ENCODE measurements at regions not wholly inside any gene's neighbourhood (a gene's known extent, or its start where the extent isn't known, plus 50 kb on each side); places are given as distances from the start of the nearest gene placed in this dataset.

DNA sequence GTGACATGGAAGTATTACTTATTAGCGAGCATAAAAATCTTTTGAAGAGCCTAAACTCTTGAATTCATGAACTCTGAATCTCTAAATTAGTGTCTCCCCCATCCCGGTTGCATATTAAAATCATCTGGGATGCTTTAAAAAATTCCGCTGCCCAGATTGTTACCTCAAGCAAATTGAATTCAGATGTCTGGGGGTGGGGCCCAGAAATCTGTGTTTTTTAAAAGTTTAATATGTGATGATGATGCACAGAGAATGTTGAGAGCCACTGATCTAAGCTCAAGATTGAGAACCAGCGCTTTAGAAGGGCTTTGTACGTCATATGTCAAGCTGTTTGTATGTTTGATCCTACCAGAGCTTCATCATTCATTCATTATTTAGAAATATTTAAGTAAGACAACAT is 446.8 kb downstream of the NUF2 start:
- Histone ChIP-seq H3K27me3 (ENCODE audit: insufficient read depth, low read length) (no peaks in the 10 kb centered on the region), H3K9me3 (ENCODE audit: insufficient read depth, low read depth, low read length) (no peaks in the 10 kb centered on the region), H3K36me3 (ENCODE audit: insufficient read depth, low read depth, low read length) (no peaks in the 10 kb centered on the region), H3K4me1 (ENCODE audit: insufficient read depth, low read length) (no peaks in the 10 kb centered on the region), H3K4me3 (ENCODE audit: low read length) (no peak overlapping the region), H3K9ac (ENCODE audit: low read depth, low read length) (no peak overlapping the region), H3K27ac (ENCODE audit: low read length) (no peak overlapping the region)

DNA sequence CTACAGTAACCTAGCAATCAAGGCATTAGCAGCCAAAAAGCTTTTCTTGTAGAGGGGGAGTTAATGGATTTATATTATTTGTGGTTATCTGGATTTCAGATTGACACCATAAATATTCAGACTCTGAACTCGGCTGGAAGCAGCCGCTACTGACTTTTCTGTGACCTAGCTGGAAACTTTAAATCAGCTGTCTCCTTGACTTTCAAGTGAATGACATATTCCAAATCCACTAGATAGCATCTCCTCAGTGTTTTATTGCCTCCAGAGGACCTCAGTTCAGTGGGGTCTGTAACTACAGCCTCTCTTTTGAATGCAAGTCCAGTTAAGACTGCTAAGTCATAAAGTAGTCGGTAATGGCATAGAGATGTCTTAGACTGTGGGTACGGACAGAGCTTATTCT is 448.5 kb downstream of the NUF2 start:
- Histone ChIP-seq H3K27me3 (ENCODE audit: insufficient read depth, low read length) (no peaks in the 10 kb centered on the region), H3K4me3 (ENCODE audit: low read length) (no peak overlapping the region), H3K36me3 (ENCODE audit: insufficient read depth, low read depth, low read length) (no peaks in the 10 kb centered on the region), H3K9me3 (ENCODE audit: insufficient read depth, low read depth, low read length) (no peaks in the 10 kb centered on the region), H3K4me1 (ENCODE audit: insufficient read depth, low read length) (no peaks in the 10 kb centered on the region), H3K9ac (ENCODE audit: low read depth, low read length) (no peak overlapping the region), H3K27ac (ENCODE audit: low read length) (no peak overlapping the region)

DNA sequence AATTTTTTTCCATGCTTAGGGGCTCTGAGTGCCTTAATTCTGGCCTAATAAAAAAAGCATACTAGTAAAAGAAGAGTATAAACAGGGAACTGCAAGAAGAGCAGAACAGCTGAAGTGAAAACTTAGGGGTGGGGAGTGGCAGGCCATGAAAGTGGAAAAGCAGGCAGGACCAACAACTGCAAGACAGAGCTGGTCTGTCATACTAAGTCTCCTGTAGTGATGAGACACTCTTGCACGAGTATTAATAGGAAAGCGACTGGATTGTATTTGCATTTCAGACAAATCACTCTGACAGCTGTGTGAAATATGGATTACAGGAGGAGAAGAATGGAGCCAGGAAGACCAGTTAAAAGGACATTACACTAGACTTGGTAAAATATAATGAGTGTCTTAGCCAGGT is 449.9 kb downstream of the NUF2 start:
- Histone ChIP-seq H3K27me3 (ENCODE audit: insufficient read depth, low read length) (no peaks in the 10 kb centered on the region), H3K4me1 (ENCODE audit: insufficient read depth, low read length) (no peaks in the 10 kb centered on the region), H3K27ac (ENCODE audit: low read length) (no peak overlapping the region), H3K9me3 (ENCODE audit: insufficient read depth, low read depth, low read length) (no peaks in the 10 kb centered on the region), H3K9ac (ENCODE audit: low read depth, low read length) (no peak overlapping the region), H3K4me3 (ENCODE audit: low read length) (no peak overlapping the region), H3K36me3 (ENCODE audit: insufficient read depth, low read depth, low read length) (no peaks in the 10 kb centered on the region)

DNA sequence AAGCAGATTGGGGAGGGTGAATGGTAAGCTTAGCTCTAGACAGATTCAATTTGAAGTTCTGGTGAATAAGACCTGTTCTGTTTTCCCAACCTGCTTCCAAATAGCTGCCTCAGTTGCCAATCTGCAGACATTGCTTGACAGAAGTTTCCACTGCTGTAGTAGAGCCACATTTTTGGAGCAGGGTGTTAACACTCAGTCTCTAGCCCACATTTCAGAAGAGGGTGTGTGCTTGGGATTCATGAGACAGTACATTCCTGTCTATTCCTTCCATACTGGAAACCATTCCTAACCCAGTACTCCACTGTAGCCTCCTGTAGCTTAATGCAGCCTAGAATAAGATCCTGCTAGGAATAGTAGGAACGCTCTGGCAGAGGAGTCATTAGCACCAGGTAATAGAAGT is 450.5 kb downstream of the NUF2 start:
- Histone ChIP-seq H3K4me1 (ENCODE audit: insufficient read depth, low read length) (no peaks in the 10 kb centered on the region), H3K9me3 (ENCODE audit: insufficient read depth, low read depth, low read length) (no peaks in the 10 kb centered on the region), H3K4me3 (ENCODE audit: low read length) (no peak overlapping the region), H3K27me3 (ENCODE audit: insufficient read depth, low read length) (no peaks in the 10 kb centered on the region), H3K27ac (ENCODE audit: low read length) (no peak overlapping the region), H3K9ac (ENCODE audit: low read depth, low read length) (no peak overlapping the region), H3K36me3 (ENCODE audit: insufficient read depth, low read depth, low read length) (no peaks in the 10 kb centered on the region)

DNA sequence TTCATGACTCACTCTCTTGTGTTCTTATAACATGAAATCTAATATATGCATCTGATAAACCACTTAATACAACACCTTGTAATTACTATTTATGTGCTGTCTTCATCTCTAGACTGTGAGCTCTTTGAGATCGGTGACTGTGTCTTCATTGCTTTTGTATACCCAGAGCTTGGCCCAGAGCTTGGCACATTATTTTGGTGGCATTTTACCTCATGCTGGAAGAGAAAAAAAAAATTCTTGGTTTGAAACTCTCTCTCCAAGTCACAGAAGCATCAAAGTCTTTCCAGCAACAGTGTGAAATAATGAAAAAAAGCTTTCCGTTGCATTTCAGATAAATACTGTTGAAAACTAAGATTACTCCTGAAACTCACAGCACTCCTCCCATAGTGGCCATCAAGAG is 451.6 kb downstream of the NUF2 start:
- Histone ChIP-seq H3K9ac (ENCODE audit: low read depth, low read length) (no peak overlapping the region), H3K9me3 (ENCODE audit: insufficient read depth, low read depth, low read length) (no peaks in the 10 kb centered on the region), H3K4me1 (ENCODE audit: insufficient read depth, low read length) (no peaks in the 10 kb centered on the region), H3K27me3 (ENCODE audit: insufficient read depth, low read length) (no peaks in the 10 kb centered on the region), H3K27ac (ENCODE audit: low read length) (no peak overlapping the region), H3K36me3 (ENCODE audit: insufficient read depth, low read depth, low read length) (no peaks in the 10 kb centered on the region), H3K4me3 (ENCODE audit: low read length) (no peak overlapping the region)

DNA sequence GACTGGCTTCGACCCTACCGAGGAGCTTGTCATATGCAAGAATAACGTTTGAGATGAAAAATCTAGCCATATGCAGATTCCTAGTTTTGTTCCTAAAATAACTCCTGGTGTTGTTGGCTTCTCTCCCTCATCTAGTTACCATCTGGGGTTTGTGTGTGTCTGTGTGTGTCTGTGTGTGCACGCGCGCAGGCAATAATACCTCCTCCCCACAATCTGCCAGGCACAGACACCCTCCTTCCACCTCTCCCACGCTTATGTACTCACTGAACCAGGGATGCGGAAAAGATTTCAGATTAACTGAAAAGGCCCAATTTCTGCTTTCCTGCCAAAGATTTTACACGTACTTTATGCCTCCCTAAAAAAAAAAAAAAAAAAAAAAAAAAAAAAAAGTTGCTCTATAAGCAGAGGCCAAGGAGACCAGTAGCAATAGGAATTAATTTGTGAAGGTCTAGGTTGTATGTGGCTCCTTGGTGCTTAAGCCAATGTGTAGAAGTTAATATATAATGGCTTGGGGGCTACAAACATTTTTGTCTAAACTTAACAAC is 452.7 kb downstream of the NUF2 start:
- Histone ChIP-seq H3K9ac (ENCODE audit: low read depth, low read length) (no peak overlapping the region), H3K4me1 (ENCODE audit: insufficient read depth, low read length) (no peaks in the 10 kb centered on the region), H3K27me3 (ENCODE audit: insufficient read depth, low read length) (no peaks in the 10 kb centered on the region), H3K27ac (ENCODE audit: low read length) (no peak overlapping the region), H3K4me3 (ENCODE audit: low read length) (no peak overlapping the region), H3K9me3 (ENCODE audit: insufficient read depth, low read depth, low read length) (no peaks in the 10 kb centered on the region), H3K36me3 (ENCODE audit: insufficient read depth, low read depth, low read length) (no peaks in the 10 kb centered on the region)

DNA sequence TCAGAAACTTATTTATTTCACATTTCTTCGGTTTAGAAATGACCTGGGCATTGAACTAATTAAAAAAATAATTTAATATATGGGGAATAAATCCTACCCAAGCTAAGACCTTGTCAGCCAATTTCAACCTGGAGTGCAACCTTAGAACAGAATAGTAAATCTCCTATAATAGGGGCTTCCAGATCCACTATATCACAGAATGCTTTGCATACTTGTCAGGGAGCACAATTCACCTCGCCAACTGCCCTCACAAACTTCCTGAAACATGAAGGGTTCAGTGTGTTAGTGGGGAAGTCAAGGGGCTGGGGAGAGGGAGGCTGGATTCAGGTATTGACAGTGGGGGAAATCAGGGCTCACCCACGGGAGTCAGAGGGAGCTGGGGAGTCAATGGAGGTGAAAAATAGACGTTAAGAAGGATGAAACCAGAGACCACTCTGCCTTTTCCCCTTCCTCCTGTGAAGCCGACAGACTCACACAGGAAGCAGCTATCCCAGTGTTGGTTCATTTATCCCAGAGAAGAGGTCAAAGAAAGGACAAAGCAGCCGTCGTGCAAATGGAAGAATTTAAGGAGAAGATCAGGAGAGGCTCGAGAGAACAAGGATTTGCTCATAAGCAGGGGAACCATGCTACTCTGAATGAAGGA is 453.3 kb downstream of the NUF2 start:
- Histone ChIP-seq H3K36me3 (ENCODE audit: insufficient read depth, low read depth, low read length) (no peaks in the 10 kb centered on the region), H3K9me3 (ENCODE audit: insufficient read depth, low read depth, low read length) (no peaks in the 10 kb centered on the region), H3K9ac (ENCODE audit: low read depth, low read length) (no peak overlapping the region), H3K27me3 (ENCODE audit: insufficient read depth, low read length) (no peaks in the 10 kb centered on the region), H3K4me1 (ENCODE audit: insufficient read depth, low read length) (no peaks in the 10 kb centered on the region), H3K27ac (ENCODE audit: low read length) (no peak overlapping the region), H3K4me3 (ENCODE audit: low read length) (no peak overlapping the region)

DNA sequence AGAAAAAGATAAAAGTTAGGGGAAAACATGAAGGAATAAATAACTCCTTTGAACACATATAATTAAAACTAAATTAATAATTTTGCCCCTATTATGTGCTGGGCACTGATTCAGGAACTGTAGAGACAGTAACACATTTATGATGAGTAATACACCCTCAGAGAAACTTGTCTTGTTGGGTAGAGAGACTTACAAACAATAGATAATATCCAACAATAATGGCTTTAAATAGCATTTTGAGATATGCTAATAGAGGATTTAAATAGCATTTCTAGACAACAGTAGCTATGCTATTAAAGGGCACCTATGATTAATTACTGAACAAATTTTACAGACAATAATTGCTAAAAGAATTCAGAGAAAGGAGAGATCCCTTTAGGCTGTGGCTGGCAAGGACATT is 455.5 kb downstream of the NUF2 start:
- no peak overlapping the region for H3K9ac ChIP-seq (ENCODE audit: low read depth, low read length)
- H3K9me3 ChIP-seq (ENCODE audit: insufficient read depth, low read depth, low read length): peaks cover 9% of the 10 kb centered on the region; the same call in 1 of the 2 replicates
- no peaks in the 10 kb centered on the region for H3K4me1 ChIP-seq (ENCODE audit: insufficient read depth, low read length)
- H3K27me3 ChIP-seq (ENCODE audit: insufficient read depth, low read length): no peaks in the 10 kb centered on the region
- no peak overlapping the region for H3K4me3 ChIP-seq (ENCODE audit: low read length)
- H3K27ac ChIP-seq (ENCODE audit: low read length): no peak overlapping the region
- no peaks in the 10 kb centered on the region for H3K36me3 ChIP-seq (ENCODE audit: insufficient read depth, low read depth, low read length)

DNA sequence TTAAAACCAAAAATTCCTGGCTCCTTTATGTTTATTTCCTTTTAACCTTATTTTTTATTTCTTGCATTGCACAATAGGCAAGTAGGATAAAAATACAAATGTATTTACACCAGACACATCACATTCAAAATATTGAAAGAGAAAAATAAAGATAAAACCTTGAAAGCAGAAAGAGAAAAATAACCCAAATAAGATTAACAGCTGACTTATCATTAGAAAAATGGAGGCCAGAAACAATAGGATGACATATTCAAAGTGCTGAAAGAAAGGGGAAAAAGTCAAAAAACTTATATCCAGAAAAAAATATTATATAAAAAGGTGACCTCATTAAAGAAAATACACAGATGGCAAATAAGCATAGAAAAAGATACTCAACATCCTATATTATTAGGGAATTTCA is 459.4 kb downstream of the NUF2 start:
- Histone ChIP-seq H3K36me3 (ENCODE audit: insufficient read depth, low read depth, low read length) (no peaks in the 10 kb centered on the region), H3K4me3 (ENCODE audit: low read length) (no peak overlapping the region; the same call in 1 of the 2 replicates), H3K9ac (ENCODE audit: low read depth, low read length) (no peak overlapping the region), H3K27ac (ENCODE audit: low read length) (no peak overlapping the region), H3K27me3 (ENCODE audit: insufficient read depth, low read length) (no peaks in the 10 kb centered on the region), H3K9me3 (ENCODE audit: insufficient read depth, low read depth, low read length) (peaks cover 9% of the 10 kb centered on the region; the same call in 1 of the 2 replicates), H3K4me1 (ENCODE audit: insufficient read depth, low read length) (no peaks in the 10 kb centered on the region)

DNA sequence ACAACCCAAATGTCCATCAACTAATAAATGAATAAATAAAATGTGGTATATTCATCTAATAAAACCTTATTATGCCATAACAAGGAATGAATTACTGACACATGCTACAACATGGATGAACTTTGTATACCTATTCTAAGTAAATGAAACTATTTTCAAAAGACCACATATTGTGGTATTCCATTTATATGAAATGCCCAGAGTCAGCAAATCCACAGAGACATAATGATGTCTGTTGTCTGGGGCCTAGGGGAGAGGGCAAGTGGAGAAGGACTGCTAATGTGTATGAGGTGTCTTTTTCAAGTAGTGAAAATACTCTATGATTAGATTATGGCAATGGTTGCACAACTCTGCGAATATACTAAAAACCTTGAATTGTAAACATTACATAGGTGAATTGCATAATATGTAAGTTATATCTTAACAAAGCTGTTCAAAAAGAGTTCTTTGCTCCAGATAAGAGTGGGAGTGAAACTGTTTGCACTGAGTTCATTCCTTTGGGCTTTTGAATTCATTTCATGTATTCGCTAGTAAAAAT is 464.2 kb downstream of the NUF2 start:
- H3K4me1 ChIP-seq (ENCODE audit: insufficient read depth, low read length): no peaks in the 10 kb centered on the region
- H3K9me3 ChIP-seq (ENCODE audit: insufficient read depth, low read depth, low read length): peaks cover 5% of the 10 kb centered on the region; the same call in 1 of the 2 replicates
- no peak overlapping the region for H3K9ac ChIP-seq (ENCODE audit: low read depth, low read length)
- no peaks in the 10 kb centered on the region for H3K27me3 ChIP-seq (ENCODE audit: insufficient read depth, low read length)
- no peaks in the 10 kb centered on the region for H3K36me3 ChIP-seq (ENCODE audit: insufficient read depth, low read depth, low read length)
- no peak overlapping the region for H3K4me3 ChIP-seq (ENCODE audit: low read length)
- H3K27ac ChIP-seq (ENCODE audit: low read length): no peak overlapping the region

DNA sequence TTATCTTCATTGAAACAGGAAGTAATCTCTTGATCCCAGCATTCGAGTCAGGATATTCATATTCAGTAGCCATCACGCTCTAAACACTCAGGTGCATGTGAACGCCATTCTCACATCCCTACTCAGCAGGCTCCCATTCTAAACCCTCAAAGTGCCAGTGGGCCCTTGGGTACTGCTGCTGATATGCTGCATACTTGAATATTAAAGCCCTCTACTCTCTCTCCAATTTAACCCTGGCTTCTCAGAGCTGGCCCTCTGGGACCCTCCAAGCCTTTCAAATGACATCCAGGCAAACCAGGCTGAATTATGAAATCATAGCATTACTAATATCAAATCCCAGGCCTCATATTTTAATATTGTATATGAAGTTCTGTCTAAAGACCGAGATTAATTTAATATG is 468.2 kb downstream of the NUF2 start:
- Histone ChIP-seq H3K9ac (ENCODE audit: low read depth, low read length) (no peak overlapping the region), H3K36me3 (ENCODE audit: insufficient read depth, low read depth, low read length) (no peaks in the 10 kb centered on the region), H3K27ac (ENCODE audit: low read length) (no peak overlapping the region), H3K27me3 (ENCODE audit: insufficient read depth, low read length) (no peaks in the 10 kb centered on the region), H3K4me1 (ENCODE audit: insufficient read depth, low read length) (no peaks in the 10 kb centered on the region), H3K9me3 (ENCODE audit: insufficient read depth, low read depth, low read length) (peaks cover 9% of the 10 kb centered on the region), H3K4me3 (ENCODE audit: low read length) (no peak overlapping the region)

DNA sequence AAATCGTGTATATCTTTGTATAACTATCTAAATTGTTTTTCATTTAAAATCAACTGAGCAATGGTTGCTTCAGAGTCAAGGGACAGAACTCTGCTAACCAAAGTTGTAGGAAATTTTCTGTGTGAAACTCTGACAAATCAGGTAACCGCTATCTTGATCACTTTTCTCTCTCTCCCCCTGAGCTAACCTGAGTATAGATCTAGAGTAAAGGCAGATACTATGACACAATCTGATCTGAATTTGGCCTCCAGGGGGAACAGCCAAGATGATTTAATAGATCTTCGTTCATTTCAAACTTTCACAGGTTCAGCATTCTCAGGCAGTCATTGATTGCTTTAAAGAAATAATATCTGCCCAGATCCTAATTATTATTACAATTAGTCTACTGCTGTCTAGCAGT is 472.8 kb downstream of the NUF2 start:
- Histone ChIP-seq H3K9me3 (ENCODE audit: insufficient read depth, low read depth, low read length) (peaks cover 16% of the 10 kb centered on the region), H3K4me1 (ENCODE audit: insufficient read depth, low read length) (peaks cover 7% of the 10 kb centered on the region; the same call in 1 of the 2 replicates), H3K36me3 (ENCODE audit: insufficient read depth, low read depth, low read length) (0 out of 2 replicates have a peak, but pooled peaks cover 7% of the 10 kb centered on the region), H3K27ac (ENCODE audit: low read length) (no peak overlapping the region), H3K4me3 (ENCODE audit: low read length) (no peak overlapping the region), H3K9ac (ENCODE audit: low read depth, low read length) (no peak overlapping the region), H3K27me3 (ENCODE audit: insufficient read depth, low read length) (no peaks in the 10 kb centered on the region)

Data from iPS-20b (cell line).